HL-60 (cell line): ENCODE measurements at regions not wholly inside any gene's neighbourhood (a gene's known extent, or its start where the extent isn't known, plus 50 kb on each side); places are given as distances from the start of the nearest gene placed in this dataset.

Experiments
- CTCF ChIP-seq: IDR thresholded peaks from one replicate; pipeline ENCODE4 v1.5.1; 2011; ENCODE audit warnings: low read length, control low read depth, inconsistent platforms; ENCODE audit not compliant: insufficient read depth
- GABPA ChIP-seq: IDR thresholded peaks from 2 replicates; pipeline ENCODE4 v1.6.1; 2012; ENCODE audit warnings: low read depth
- POLR2AphosphoS5 ChIP-seq: IDR thresholded peaks from 2 replicates; pipeline ENCODE4 v1.6.1; 2012; ENCODE audit warnings: low read depth
- REST ChIP-seq: IDR thresholded peaks from 2 replicates; pipeline ENCODE4 v1.6.1; 2012; ENCODE audit warnings: low read depth; ENCODE audit not compliant: insufficient replicate concordance
- SPI1 ChIP-seq: IDR thresholded peaks from 2 replicates; pipeline ENCODE4 v1.6.1; 2012; ENCODE audit warnings: low read depth, mild to moderate bottlenecking, borderline replicate concordance

DNA sequence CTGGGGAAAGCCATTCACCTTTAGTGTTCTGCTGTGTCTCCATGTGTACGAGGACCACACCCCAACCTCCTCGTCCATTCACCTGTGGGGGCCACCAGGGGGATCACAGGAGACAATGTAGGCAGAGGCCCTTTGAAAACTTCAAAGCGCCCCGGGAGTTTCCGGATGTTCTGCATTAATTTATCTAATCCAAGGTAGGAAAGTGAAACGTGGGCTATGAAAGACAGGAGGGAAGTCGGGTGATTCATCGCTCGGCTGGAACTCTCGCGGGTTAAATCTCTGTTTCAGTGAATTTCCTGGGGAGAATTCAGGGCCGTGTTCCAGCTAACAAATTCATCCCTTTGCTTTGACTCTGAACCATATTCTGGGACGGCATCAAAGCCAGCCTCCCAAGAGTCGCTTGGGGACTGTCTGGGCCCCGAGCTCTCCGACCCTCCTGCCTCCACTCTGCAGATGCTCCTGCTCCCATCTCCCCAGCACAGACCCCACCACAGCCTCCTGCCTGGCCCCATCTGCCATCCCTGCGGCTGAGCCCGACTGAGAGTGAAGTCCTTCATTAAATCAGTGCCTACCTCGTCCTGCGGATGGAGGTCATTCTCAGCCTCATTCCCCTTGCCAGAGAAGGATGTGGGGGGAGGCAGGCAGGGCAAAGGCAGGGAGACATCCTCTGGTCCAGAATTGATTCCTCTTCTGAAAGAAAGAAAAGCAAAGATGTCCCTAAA lies 114.1 kb upstream of the CARD11 start:
- TF ChIP-seq CTCF (no peak), REST (no peak), SPI1 (no peak), GABPA (no peak), POLR2AphosphoS5 (no peak)
